Activated naive CD8-positive, alpha-beta T cell treated with anti-CD3 and anti-CD28 coated beads, Interleukin-2, amount 50 U/mL, for 24 hours (primary cell): ENCODE measurements at regions not wholly inside any gene's neighbourhood (a gene's known extent, or its start where the extent isn't known, plus 50 kb on each side); places are given as distances from the start of the nearest gene placed in this dataset.
"Not testable (repeated sequence)": the region's sequence is repeated elsewhere in the genome, so short reads cannot be mapped to it uniquely, and the experiment has no call there.

ENCODE experiments used
- ATAC-seq: fragments of 150-1000 bp; cut with Tn5 transposase; one replicate; pipeline ENCODE4 v1.10.0; 2021
- DNase-seq: peaks from one replicate; pipeline ENCODE4 v3.0.0; 2021
- H3K27ac Mint-ChIP-seq: one replicate; pipeline ENCODE4 v1.8.0; 2021; ENCODE audit warnings: mild to moderate bottlenecking, mixed read lengths
- H3K27me3 Mint-ChIP-seq: one replicate; pipeline ENCODE4 v1.8.0; 2021; ENCODE audit warnings: mixed read lengths
- H3K36me3 Mint-ChIP-seq: one replicate; pipeline ENCODE4 v1.8.0; 2021; ENCODE audit warnings: low read depth, mixed read lengths
- H3K4me1 Mint-ChIP-seq: one replicate; pipeline ENCODE4 v1.8.0; 2021; ENCODE audit warnings: mixed read lengths
- H3K4me3 Mint-ChIP-seq: one replicate; pipeline ENCODE4 v1.8.0; 2021; ENCODE audit warnings: mild to moderate bottlenecking, moderate library complexity, mixed read lengths
- H3K9me3 Mint-ChIP-seq: one replicate; pipeline ENCODE4 v1.8.0; 2021; ENCODE audit warnings: mixed read lengths

- not testable (repeated sequence) for H3K4me3 Mint-ChIP-seq, H3K27ac Mint-ChIP-seq, H3K36me3 Mint-ChIP-seq, DNase-seq, ATAC-seq, H3K4me1 Mint-ChIP-seq, H3K9me3 Mint-ChIP-seq
- peaks cover 23% of the 10 kb centered on the region for H3K27me3 Mint-ChIP-seq
These were observed 75.6 kb upstream of the SRSF6 start for GRCh38 chr20:43382135-43382534.

- DNase-seq (peak; percentile 7), ATAC-seq (peak; percentile 48)
- H3K27me3 Mint-ChIP-seq: peaks cover 23% of the 10 kb centered on the region
- not testable (repeated sequence) for H3K4me3 Mint-ChIP-seq, H3K9me3 Mint-ChIP-seq, H3K4me1 Mint-ChIP-seq, H3K36me3 Mint-ChIP-seq, H3K27ac Mint-ChIP-seq
These were observed 76.2 kb upstream of the SRSF6 start for GRCh38 chr20:43381533-43381932.

DNA sequence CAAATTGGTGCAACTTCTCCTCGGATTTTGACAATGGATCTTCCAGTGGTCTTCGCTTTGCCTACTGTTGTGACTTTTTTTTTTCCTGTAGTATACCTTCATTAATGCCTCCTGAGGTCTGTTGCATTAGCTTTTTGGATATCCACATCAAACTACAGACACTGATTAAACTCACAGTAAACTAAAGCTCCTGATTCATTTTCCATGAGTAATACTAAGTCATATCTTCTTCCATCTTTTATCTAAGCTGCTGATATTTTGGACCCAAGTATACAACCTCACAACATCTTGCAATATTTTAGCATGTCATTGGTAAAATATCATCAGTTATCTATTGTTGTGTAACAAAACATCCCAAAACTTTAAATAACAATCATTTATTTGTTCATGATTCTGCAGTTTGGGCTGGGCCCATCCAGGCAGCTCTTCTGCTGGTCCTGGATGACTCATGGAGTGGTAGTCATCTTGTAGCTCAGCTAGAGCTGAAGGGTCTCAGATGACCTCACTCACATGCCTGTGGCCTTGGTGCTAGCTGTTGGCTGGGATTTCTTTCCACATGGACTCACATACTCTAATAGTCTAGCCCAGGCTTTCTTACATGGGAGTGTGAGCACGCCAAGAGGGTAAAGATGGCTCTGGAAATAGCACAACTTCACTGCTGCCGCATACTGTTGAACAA, 78.3 kb upstream of the SRSF6 start:
- H3K27ac Mint-ChIP-seq: no peak overlapping the region
- H3K4me1 Mint-ChIP-seq: peaks cover 6% of the 10 kb centered on the region
- H3K36me3 Mint-ChIP-seq: no peaks in the 10 kb centered on the region
- peak; percentile 60 for ATAC-seq
- H3K4me3 Mint-ChIP-seq: no peak overlapping the region
- H3K27me3 Mint-ChIP-seq: peaks cover 30% of the 10 kb centered on the region
- no peaks in the 10 kb centered on the region for H3K9me3 Mint-ChIP-seq
- no peak for DNase-seq

DNA sequence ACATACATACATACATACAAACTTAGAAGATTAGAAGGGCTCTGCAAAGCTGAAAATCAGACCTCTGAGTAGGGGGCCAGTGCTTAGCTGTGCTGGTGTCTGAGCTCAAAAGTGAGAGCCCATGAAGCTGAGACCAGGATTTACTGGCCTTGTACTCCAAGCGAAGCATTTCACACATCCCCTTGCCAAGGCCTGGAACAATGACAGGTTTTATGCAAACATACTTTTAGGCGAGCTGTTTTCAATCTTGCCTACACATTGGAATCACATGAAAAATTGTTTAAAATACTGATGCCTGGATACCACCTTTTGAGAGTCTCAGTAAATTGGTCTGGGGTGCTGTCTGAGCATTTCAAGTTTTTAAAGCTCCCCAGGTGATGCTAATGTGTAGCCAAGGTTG, 80.9 kb upstream of the SRSF6 start:
- no peak overlapping the region for H3K27ac Mint-ChIP-seq
- peaks cover 6% of the 10 kb centered on the region for H3K4me1 Mint-ChIP-seq
- H3K4me3 Mint-ChIP-seq: no peak overlapping the region
- no peaks in the 10 kb centered on the region for H3K36me3 Mint-ChIP-seq
- ATAC-seq (no peak), DNase-seq (no peak)
- peaks cover 31% of the 10 kb centered on the region for H3K27me3 Mint-ChIP-seq
- H3K9me3 Mint-ChIP-seq: no peaks in the 10 kb centered on the region

DNA sequence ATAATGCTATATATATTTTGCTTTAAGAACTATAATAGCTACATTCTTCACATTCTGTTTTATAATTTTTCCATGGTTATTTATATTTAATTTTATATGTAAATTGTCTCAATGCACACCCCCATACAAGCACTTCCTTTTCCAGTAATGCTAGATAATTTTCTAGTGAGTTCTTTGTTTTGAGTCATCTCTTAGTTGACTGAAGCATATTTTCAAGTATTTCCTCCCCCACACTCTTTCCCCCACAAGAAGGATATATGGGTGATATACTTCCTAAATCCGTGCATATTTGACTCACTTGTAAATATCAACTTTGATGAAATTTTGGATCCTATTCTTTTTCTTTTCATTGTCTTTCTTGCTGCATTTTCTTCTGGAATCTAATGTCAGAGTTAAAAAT, 82.1 kb upstream of the SRSF6 start:
- Mint-ChIP-seq H3K4me3 (no peak overlapping the region), H3K27ac (no peak overlapping the region), H3K27me3 (peaks cover 27% of the 10 kb centered on the region), H3K4me1 (no peaks in the 10 kb centered on the region), H3K9me3 (no peaks in the 10 kb centered on the region), H3K36me3 (no peaks in the 10 kb centered on the region)
- ATAC-seq (no peak), DNase-seq (no peak)

- Mint-ChIP-seq H3K9me3 (no peaks in the 10 kb centered on the region), H3K4me3 (no peak overlapping the region), H3K27me3 (peaks cover 19% of the 10 kb centered on the region), H3K4me1 (no peaks in the 10 kb centered on the region), H3K36me3 (no peaks in the 10 kb centered on the region), H3K27ac (no peak overlapping the region)
- ATAC-seq: no peak
- DNase-seq: no peak
These were observed 85.6 kb upstream of the SRSF6 start for GRCh38 chr20:43372051-43372450.

- Mint-ChIP-seq H3K27me3 (peaks cover 27% of the 10 kb centered on the region), H3K9me3 (no peaks in the 10 kb centered on the region), H3K27ac (no peak overlapping the region), H3K4me1 (no peaks in the 10 kb centered on the region), H3K4me3 (no peak overlapping the region), H3K36me3 (no peaks in the 10 kb centered on the region)
- ATAC-seq: no peak
- no peak for DNase-seq
These were observed 92.0 kb upstream of the SRSF6 start for GRCh38 chr20:43365691-43366090.

GRCh38 chr20:43364001-43364400, 93.7 kb upstream of the SRSF6 start:
- no peaks in the 10 kb centered on the region for H3K4me1 Mint-ChIP-seq

DNA sequence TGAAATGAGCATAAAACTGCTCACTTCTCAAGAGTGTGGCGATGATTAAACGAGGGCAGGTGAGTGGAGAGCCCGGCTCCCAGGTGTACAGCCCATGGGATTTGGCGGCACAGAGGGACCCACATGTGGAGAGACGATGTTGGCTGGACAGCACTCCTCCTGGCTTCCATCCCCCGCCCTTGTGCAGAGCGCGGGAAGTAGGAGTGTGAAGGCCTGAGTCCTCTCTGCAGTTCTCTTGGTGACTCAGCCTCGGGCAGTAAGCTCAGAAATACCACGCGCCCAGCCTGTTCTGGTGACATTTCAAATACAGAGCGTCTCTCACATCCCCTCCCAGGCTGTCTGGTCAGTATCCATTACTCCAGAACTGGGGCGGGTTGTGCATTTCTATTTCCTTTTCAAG, 94.2 kb upstream of the SRSF6 start:
- H3K9me3 Mint-ChIP-seq: no peaks in the 10 kb centered on the region
- ATAC-seq: no peak
- no peak overlapping the region for H3K27ac Mint-ChIP-seq
- DNase-seq: no peak
- peaks cover 27% of the 10 kb centered on the region for H3K27me3 Mint-ChIP-seq
- H3K4me1 Mint-ChIP-seq: no peaks in the 10 kb centered on the region
- no peak overlapping the region for H3K4me3 Mint-ChIP-seq
- no peaks in the 10 kb centered on the region for H3K36me3 Mint-ChIP-seq

More at GRCh38 chr20:43364001-43364400, 93.7 kb upstream of the SRSF6 start:
- Mint-ChIP-seq H3K9me3 (no peaks in the 10 kb centered on the region), H3K36me3 (no peaks in the 10 kb centered on the region), H3K27ac (no peak overlapping the region), H3K4me3 (no peak overlapping the region), H3K27me3 (peaks cover 27% of the 10 kb centered on the region)
- DNase-seq (no peak), ATAC-seq (no peak)

- DNase-seq (no peak), ATAC-seq (no peak)
- H3K9me3 Mint-ChIP-seq: no peaks in the 10 kb centered on the region
- no peak overlapping the region for H3K27ac Mint-ChIP-seq
- H3K27me3 Mint-ChIP-seq: peaks cover 22% of the 10 kb centered on the region
- H3K4me3 Mint-ChIP-seq: no peak overlapping the region
- no peaks in the 10 kb centered on the region for H3K4me1 Mint-ChIP-seq
- H3K36me3 Mint-ChIP-seq: no peaks in the 10 kb centered on the region
These were observed 96.2 kb upstream of the SRSF6 start for GRCh38 chr20:43361526-43361925.

DNA sequence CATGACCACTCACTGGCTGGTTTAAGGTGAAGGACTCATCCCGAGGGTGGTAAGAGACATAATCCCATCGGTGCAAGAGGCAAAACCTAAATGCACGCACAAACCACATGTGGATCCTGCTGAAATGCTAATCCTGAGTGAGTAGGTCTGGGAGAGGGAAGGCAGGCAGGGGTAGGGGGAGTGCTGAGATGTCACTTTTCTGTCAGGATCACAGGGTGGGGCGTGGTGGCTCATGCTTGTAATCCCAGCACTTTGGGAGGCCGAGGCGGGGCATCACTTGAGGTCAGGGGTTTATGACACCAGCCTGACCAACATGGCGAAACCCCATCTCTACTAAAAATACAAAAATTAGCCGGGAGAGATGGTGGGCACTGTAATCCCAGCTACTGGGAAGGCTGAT, 97.7 kb upstream of the SRSF6 start:
- Mint-ChIP-seq H3K27ac (no peak overlapping the region), H3K27me3 (peaks cover 9% of the 10 kb centered on the region), H3K36me3 (no peaks in the 10 kb centered on the region), H3K9me3 (no peaks in the 10 kb centered on the region), H3K4me3 (no peak overlapping the region), H3K4me1 (no peaks in the 10 kb centered on the region)
- ATAC-seq: no peak
- DNase-seq: no peak

DNA sequence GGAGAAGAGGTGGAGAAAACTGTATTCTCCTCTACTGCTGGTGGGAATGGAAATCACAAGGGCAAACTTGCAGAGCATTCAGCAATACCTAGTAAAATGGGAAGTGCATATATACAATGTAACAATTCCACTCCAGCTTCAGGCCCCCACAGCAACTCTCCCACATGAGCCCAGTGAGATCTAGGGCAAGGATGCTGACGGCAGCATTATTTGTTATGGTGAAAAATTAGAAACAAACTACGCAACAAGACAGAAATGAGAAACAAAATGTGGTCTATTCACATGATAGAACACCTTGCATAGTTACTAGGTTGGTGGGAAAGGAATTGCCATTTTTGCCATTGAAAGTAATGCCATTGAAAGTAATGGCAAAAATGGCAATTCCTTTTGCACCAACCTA, 98.9 kb upstream of the SRSF6 start:
- DNase-seq: no peak
- H3K27ac Mint-ChIP-seq: no peak overlapping the region
- no peaks in the 10 kb centered on the region for H3K9me3 Mint-ChIP-seq
- H3K4me1 Mint-ChIP-seq: no peaks in the 10 kb centered on the region
- H3K36me3 Mint-ChIP-seq: no peaks in the 10 kb centered on the region
- H3K4me3 Mint-ChIP-seq: no peak overlapping the region
- peaks cover 3% of the 10 kb centered on the region for H3K27me3 Mint-ChIP-seq
- no peak for ATAC-seq

DNA sequence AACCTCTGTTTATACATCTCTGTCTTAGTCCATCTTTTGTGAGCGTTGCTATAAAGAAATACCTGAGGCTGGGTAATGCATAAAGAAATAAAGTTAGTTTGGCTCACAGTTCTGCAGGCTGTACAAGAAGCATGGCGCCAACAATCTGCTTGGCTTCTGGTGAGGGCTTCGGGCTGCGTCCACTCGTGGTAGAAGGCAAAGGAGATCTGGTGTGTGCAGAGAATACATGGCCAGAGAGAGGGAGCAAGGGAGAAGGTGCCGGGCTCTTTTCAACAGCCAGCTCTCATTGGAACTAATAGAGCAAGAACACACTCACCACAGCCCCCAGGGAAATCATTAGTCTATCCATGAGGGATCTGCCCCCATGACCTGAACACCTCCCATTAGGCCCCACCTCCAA, 100.3 kb upstream of the SRSF6 start:
- Mint-ChIP-seq H3K4me3 (no peak overlapping the region), H3K9me3 (no peaks in the 10 kb centered on the region), H3K36me3 (no peaks in the 10 kb centered on the region), H3K27ac (no peak overlapping the region), H3K4me1 (no peaks in the 10 kb centered on the region), H3K27me3 (no peaks in the 10 kb centered on the region)
- no peak for DNase-seq
- ATAC-seq: no peak

- H3K4me1 Mint-ChIP-seq: no peaks in the 10 kb centered on the region
- H3K9me3 Mint-ChIP-seq: no peaks in the 10 kb centered on the region
- no peak overlapping the region for H3K27ac Mint-ChIP-seq
- H3K27me3 Mint-ChIP-seq: no peaks in the 10 kb centered on the region
- no peaks in the 10 kb centered on the region for H3K36me3 Mint-ChIP-seq
- DNase-seq (no peak), ATAC-seq (no peak)
- no peak overlapping the region for H3K4me3 Mint-ChIP-seq
These were observed 102.1 kb upstream of the SRSF6 start for GRCh38 chr20:43355610-43356009.

DNA sequence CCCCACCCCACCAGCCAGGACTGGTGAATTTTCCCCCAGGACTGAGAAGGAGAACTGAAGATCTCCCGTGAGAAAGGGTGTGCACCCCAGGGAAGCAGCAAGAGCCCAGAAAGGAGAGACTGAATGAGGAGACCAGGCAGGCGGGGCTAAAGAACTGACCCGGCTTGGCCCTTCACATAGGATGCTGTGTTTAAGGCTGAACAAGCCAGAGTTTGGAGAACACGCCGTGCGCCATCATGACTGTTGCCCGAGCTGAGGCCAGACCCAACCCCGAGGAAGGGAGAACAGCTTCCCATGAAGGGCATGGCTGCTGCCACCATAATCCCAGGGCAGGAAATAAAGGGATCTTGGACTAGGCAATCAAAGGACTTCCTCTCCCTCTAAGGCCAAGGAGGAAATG, 104.7 kb upstream of the SRSF6 start:
- no peaks in the 10 kb centered on the region for H3K36me3 Mint-ChIP-seq
- H3K27ac Mint-ChIP-seq: no peak overlapping the region

DNA sequence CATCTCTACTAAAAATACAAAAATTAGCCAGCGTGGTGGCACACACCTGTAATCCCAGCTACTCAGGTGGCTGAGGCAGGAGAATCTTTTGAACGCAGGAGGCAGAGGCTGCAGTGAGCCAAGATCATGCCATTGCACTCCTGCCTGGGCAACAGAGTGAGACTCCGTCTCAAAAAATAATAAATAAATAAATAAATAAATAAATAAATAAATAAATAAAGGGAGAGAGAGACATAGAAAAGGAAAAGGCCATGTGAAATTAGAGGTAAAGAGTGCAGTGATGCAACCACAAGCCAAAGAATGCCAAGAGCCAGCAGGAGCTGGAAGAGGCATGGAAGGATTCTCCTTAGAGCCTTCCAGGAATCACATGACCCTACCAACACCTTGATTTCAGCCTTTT, 107.0 kb upstream of the SRSF6 start:
- not testable (repeated sequence) for ATAC-seq, DNase-seq, H3K9me3 Mint-ChIP-seq, H3K4me3 Mint-ChIP-seq, H3K27ac Mint-ChIP-seq, H3K4me1 Mint-ChIP-seq, H3K36me3 Mint-ChIP-seq
- H3K27me3 Mint-ChIP-seq: peaks cover 11% of the 10 kb centered on the region

More for the DNA sequence above, 104.7 kb upstream of the SRSF6 start:
- DNase-seq (no peak), ATAC-seq (no peak)
- no peaks in the 10 kb centered on the region for H3K4me1 Mint-ChIP-seq
- peaks cover 3% of the 10 kb centered on the region for H3K27me3 Mint-ChIP-seq
- H3K4me3 Mint-ChIP-seq: no peak overlapping the region
- no peaks in the 10 kb centered on the region for H3K9me3 Mint-ChIP-seq
